ENCODE measurements at regions not wholly inside any gene's neighbourhood (a gene's known extent, or its start where the extent isn't known, plus 50 kb on each side); places are given as distances from the start of the nearest gene placed in this dataset.
"Not testable (repeated sequence)": the region's sequence is repeated elsewhere in the genome, so short reads cannot be mapped to it uniquely, and the experiment has no call there.

DNA sequence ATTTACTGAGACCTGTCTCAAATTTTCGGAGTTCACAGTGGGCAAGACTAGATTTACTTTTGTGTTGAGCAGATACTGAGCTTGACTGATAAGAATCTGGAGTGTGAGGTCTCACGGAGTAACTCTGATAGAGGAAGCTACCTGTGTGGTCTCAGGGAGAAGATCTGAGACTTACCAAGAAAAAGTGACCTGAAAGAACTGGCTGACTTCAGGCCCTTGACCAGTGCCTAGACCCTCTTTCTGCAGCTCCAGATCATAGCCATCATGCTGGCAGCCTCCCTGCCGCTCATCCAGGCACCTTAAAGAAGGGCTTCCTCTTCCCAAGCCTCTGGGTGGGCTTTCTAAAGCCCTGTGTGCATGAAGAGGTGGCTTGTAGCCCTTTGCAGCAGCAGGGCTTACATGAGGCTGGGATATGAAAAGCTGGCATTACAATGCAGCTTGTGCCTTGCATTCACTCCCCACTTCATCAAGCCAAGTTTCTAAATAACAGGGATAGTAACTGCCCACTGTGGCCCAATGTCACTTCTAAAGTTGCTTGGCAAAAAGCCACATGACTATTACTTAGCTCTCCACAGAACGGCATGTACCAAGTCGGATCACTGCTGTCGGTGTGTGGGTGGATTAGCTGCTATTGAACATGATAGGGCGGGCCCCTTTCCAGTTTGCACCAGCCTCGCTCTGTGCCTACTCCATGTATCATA lies 115.3 kb upstream of the NBPF26 start:
- not testable (repeated sequence) for TF ChIP-seq EZH2 (IDR thresholded peaks at IDR 0.05); POLR2AphosphoS5 (IDR thresholded peaks at IDR 0.05; ENCODE audit: borderline replicate concordance, low read depth, low read length); FOXP2 (optimal IDR thresholded peaks at IDR 0.05; ENCODE audit: control extremely low read depth, extremely low read length, insufficient read depth)
